Breast epithelium (tissue), 3 donors: ENCODE measurements at regions not wholly inside any gene's neighbourhood (a gene's known extent, or its start where the extent isn't known, plus 50 kb on each side); places are given as distances from the start of the nearest gene placed in this dataset.

Experiments used
- POLR2A ChIP-seq: fragments of 450-650 bp; IDR thresholded peaks from one replicate; pipeline ENCODE4 v1.6.1; 2016; ENCODE audit warnings: antibody characterized with exemption, mild to moderate bottlenecking, moderate library complexity
- TF ChIP-seq, protein P1 (sequence below), 3 donors: fragments of 450-650 bp; IDR thresholded peaks; one replicate each; pipeline ENCODE4 v1.5.1; 2016 to 2017; ENCODE audit warnings: antibody characterized with exemption in 3 of 3, mild to moderate bottlenecking in 3 of 3, moderate library complexity in 3 of 3

- TF ChIP-seq, protein P1, sequence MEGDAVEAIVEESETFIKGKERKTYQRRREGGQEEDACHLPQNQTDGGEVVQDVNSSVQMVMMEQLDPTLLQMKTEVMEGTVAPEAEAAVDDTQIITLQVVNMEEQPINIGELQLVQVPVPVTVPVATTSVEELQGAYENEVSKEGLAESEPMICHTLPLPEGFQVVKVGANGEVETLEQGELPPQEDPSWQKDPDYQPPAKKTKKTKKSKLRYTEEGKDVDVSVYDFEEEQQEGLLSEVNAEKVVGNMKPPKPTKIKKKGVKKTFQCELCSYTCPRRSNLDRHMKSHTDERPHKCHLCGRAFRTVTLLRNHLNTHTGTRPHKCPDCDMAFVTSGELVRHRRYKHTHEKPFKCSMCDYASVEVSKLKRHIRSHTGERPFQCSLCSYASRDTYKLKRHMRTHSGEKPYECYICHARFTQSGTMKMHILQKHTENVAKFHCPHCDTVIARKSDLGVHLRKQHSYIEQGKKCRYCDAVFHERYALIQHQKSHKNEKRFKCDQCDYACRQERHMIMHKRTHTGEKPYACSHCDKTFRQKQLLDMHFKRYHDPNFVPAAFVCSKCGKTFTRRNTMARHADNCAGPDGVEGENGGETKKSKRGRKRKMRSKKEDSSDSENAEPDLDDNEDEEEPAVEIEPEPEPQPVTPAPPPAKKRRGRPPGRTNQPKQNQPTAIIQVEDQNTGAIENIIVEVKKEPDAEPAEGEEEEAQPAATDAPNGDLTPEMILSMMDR (IDR thresholded peaks at IDR 0.05): no peak
- TF ChIP-seq POLR2A: no peak
Measured at GRCh38 chr2:153575171-153575853, 96.8 kb upstream of the RPRM start.
